ENCODE measurements at regions not wholly inside any gene's neighbourhood (a gene's known extent, or its start where the extent isn't known, plus 50 kb on each side); places are given as distances from the start of the nearest gene placed in this dataset.
A peak's percentile ranks its signal among the peaks of the same experiment; 100 is the strongest.

DNA sequence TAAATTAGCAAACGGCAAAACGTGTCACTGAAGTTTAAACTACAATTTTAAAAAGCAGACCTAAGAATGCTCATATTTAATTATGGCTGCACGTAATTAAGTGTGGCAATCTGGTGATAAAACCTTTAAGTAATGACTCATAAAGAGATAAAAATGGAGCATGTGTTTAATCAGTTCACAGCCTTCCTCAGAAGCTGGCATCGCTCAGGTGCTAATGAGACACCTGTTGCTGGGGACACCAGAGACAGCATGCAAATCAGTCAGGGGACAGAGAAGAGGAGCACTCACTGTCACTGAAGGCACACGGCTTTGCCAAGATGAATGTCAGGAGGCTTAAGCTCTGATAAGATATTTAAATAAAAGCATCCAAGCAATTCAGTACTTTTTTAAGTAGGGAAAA is 840.3 kb downstream of the GALC start:
- peak; percentile 83 for DNase-seq

GRCh38 chr14:87149583-87150354 is 843.2 kb downstream of the GALC start:
- DNase-seq: no peak

DNA sequence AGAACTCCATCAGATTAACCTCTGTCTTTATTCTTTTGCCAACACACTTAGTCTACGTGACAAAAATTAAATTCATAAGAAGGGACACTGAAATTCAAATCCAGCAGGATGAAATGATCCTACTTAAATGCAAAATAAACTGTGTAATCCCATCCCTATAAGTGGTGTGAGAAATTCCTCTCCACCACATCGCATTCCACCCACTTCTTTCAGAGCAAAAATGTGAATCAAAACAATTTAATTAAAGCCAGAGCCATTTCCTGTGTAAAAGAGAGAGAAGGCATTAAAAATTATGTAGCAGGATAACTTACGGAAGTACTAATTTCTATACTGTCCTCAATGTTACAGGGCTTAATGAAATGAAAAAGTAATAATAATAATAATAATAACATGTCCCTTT is 844.3 kb downstream of the GALC start:
- DNase-seq: no peak

DNA sequence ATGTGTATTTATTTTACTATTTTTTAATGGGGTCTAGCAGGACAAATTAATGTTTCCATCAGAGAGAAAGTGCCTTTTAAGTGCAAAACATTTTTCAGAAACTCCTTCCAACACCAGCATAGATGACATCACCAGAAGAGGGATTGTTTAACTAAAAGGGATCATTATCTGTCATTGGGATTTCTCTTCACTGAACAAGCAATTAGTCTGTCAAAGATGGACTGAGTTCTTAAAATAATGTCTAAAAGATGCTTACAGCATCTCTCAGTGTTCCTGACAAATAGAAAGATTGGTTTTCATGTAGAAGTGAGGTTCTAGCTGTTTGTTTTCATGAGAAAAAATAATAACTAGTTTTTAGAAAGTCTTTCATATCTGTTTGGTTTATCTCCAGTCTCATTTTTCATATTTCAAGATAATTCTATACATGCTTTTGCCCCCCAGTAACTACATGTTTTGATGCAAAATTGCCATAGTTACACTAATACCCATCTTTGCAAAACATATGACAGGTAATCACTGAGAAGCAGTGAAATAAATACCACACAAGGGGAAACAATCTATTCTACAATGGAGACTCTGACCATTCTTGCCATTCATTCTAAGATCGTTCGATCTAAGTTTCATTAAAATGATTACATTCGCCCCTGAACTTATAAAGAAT is 850.3 kb downstream of the GALC start:
- peak; percentile 1 for DNase-seq

DNA sequence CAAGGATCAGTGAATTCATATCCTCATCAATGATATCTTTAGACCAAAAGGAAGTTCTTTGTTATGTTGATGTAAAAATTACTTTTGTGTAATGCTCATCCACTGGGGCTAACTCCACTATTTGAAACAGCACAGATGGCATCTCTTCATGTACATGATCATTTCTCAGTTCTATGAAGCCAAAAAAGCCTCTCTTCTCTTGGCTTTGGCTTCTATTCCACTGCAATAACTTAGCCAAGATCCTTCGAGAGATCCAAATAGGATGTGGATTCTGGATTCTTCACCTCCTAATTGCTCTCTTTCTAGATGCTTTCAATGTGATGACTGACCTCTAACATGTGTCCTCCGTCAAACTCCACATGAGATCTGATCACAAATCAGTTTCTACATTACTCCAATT is 851.2 kb downstream of the GALC start:
- DNase-seq: no peak

- DNase-seq: no peak
Observed at GRCh38 chr14:87139299-87139698, 853.7 kb downstream of the GALC start.

- peak; percentile 7 for DNase-seq
Observed at GRCh38 chr14:87133073-87133801, 859.7 kb downstream of the GALC start.

DNA sequence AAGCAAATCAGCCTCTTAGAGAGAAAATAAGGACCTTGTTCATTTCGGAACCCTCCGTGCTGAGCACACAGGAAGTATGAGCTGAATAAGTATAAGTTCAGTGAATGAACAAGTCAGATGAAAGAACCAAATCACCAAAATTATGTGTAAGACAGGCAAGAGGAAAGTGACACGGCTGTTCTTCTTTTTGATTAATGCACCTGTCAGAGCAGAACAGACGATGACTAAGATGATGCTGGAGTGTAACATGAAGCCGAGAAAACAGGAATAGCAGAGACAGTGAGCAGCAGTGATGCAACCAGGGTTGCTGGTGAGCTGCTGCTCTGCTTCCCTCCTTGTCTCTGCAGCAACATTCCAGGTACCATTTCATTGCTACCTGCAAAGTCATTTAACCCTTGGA is 861.1 kb downstream of the GALC start:
- peak; percentile 59 for DNase-seq

- no peak for DNase-seq
Observed at GRCh38 chr14:87122166-87122565, 870.8 kb downstream of the GALC start.

GRCh38 chr14:87121716-87122115 is 871.3 kb downstream of the GALC start:
- DNase-seq: no peak

DNA sequence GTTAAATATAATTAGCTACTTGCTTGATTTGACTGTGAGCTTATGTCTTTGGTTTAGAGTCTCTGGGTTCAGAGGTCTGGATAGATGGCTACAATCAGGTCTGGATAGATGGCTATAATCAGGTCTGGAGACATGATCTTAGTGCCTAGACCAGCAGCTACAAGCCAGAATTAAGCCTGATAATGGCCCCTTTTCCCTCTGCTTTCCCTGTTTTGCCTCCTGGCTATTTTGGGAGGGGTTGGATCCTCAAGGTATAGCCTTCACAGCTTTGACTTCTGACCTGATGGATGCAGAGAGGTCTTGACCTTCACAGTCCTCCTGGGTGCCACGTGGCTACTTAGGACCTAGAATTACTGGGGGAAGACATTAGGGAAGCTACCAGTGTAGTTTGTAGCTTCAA is 877.7 kb downstream of the GALC start:
- DNase-seq: no peak

GRCh38 chr14:87113286-87113685 is 879.7 kb downstream of the GALC start:
- no peak for DNase-seq

- no peak for DNase-seq
Observed at GRCh38 chr14:87111741-87112140, 881.2 kb downstream of the GALC start.

GRCh38 chr14:87111126-87111525 is 881.9 kb downstream of the GALC start:
- no peak for DNase-seq

- DNase-seq: no peak
Observed at GRCh38 chr14:87109271-87109670, 883.7 kb downstream of the GALC start.

GRCh38 chr14:87108726-87109125 is 884.3 kb downstream of the GALC start:
- DNase-seq: no peak

- no peak for DNase-seq
Observed at GRCh38 chr14:87102811-87103378, 890.1 kb downstream of the GALC start.

GRCh38 chr14:87097015-87097414 is 896.0 kb downstream of the GALC start:
- DNase-seq: peak; percentile 3

DNA sequence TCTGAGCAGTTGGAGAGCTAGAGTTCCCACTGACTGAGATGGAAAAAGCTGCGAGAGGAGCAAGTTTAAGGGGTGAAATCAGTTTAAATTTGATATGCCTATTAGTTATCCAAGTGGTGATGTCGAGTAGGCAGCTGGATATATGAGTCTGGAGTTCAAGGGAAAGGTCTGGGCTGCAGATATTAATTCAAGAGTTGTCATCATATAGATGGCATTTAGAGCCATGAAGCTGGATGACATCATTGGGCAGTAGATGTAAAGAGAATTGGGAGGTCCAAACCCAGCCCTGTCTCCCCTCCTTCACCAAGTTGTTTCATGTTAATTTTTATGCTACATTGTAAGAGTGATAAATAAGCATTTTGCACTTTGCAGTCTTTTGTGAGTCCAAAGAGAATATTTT is 898.1 kb downstream of the GALC start:
- no peak for DNase-seq

DNA sequence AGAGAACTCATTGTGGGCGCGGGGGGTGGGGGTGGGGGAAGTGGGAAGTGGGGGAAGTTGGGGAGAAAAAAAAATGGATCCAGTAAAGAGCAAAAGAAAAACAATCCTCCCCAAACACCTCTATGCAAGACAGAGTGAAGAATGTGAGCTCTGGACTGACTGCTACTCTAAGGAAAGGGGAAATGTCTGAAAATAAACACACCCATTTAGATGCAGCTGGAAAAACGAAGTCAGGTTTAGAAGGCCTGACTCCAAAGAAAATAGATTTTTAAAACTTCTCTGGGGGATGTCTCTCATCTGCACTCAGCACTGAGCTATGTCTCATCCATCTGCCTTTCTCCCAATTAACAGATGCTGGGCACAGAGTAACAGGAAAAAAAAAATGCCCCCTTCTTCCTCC is 904.4 kb downstream of the GALC start:
- DNase-seq: no peak

DNA sequence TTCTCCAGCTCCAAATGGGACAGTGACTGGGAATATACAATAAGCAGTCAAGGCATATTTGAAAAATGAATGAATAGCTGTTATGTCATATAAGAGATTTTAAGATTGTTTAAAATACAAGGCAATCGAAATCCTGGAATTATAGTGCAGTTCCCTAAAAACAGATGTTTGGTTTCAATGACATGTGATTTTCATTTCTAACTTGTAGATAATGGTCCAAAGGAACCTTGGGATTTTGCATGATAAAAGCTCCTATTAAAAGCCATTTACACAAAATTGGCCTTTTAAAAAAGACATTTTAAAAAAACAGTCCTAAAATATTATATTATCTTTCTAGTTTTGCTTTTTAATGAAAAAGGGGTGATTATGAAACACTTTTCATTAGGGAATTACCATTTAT is 905.1 kb downstream of the GALC start:
- no peak for DNase-seq

DNA sequence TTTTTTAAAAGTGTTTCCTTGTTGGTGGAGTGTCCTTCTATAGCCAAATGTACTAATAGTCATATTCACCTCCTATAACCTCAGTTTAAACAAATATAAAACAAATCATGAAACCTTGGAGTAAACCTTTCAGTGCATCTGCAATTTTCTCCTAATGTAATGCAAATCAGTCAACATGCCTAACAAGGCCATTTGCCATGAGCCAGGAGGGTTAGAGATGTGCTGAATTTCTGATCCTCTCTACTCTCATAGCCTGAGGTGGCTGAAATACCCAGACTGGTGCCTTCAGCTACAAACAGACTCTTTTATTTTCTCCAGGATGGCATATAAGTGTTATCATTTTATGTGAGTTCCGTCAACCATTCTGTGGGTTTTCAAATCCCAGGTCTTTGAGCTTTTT is 908.1 kb downstream of the GALC start:
- DNase-seq: no peak

GRCh38 chr14:87082917-87083316 is 910.1 kb downstream of the GALC start:
- no peak for DNase-seq

DNA sequence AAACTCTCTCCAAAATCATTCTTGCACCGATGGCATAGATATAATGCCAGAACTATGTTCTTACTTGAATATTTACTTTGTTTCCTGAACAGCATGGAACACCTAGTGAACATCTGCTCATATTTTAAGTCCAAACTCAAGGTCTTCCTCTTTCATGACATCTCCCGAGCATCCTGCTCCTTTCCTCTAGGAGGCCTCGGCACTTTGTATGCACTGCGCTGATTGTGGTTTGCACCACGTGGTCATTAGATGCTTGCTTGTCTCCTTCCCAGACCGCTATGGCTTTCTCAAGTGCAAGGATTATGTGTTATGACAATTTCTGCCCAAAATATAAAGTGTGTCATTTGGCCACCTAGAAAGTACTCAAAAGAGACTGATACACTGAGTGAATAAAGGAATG is 912.0 kb downstream of the GALC start:
- peak; percentile 80 for DNase-seq

Data from NCI-H146 (cell line).